Testis (tissue), 2 donors: ENCODE measurements at regions not wholly inside any gene's neighbourhood (a gene's known extent, or its start where the extent isn't known, plus 50 kb on each side); places are given as distances from the start of the nearest gene placed in this dataset.

Source experiments
- DNase-seq: peaks from one replicate; pipeline ENCODE4 v3.0.0-alpha.2; 2019
- H3K27ac ChIP-seq, 2 donors: fragments of 200-600 bp; sonication (generic); one replicate each; pipeline ENCODE4 v1.5.1; 2019
- H3K27me3 ChIP-seq: fragments of 200-600 bp; sonication (generic); one replicate; pipeline ENCODE4 v1.5.1; 2019
- H3K36me3 ChIP-seq: fragments of 200-600 bp; sonication (generic); one replicate; pipeline ENCODE4 v1.5.1; 2017; ENCODE audit warnings: low read depth; ENCODE audit errors: missing control alignments
- H3K4me1 ChIP-seq: fragments of 200-600 bp; sonication (generic); one replicate; pipeline ENCODE4 v1.5.1; 2019
- H3K4me3 ChIP-seq, 2 donors: fragments of 200-600 bp; sonication (generic); one replicate each; pipeline ENCODE4 v1.5.1; 2017 to 2019
- H3K9me3 ChIP-seq: fragments of 200-600 bp; sonication (generic); one replicate; pipeline ENCODE4 v1.5.1; 2017
- CTCF ChIP-seq, 3 experiments: fragments of 450-650 bp in 2 of 3; fragments of 200-600 bp in 1 of 3; sonication (generic) in 1 of 3; IDR thresholded peaks; one replicate each; pipeline ENCODE4 v1.5.1; 2016 to 2019; ENCODE audit warnings: antibody characterized with exemption in 3 of 3, mild to moderate bottlenecking in 2 of 3, moderate library complexity in 1 of 3
- POLR2A ChIP-seq: fragments of 450-650 bp; IDR thresholded peaks from one replicate; pipeline ENCODE4 v1.6.1; 2017; ENCODE audit warnings: antibody characterized with exemption, mild to moderate bottlenecking, moderate library complexity
- WGBS, 2 donors: methylation state at CpG; one replicate each; pipeline ENCODE4 v1.1.5; 2018; 5-methylcytosine and 5-hydroxymethylcytosine counted together
- intact Hi-C: fragments of 100-400 bp; cut with DNase I; formaldehyde crosslinking; loops from one replicate; pipeline ENCODE4 v1.15.1; 2023; ENCODE audit warnings: low total_unique reads

- H3K9me3 ChIP-seq: no peaks in the 10 kb centered on the region
- intact Hi-C loops: no loop called here
- H3K4me1 ChIP-seq: peaks cover 7% of the 10 kb centered on the region
- DNase-seq: no peak
- no peak for TF ChIP-seq CTCF (IDR thresholded peaks at IDR 0.05)
- no peak for TF ChIP-seq POLR2A
- H3K4me3 ChIP-seq: no peak overlapping the region
- H3K27ac ChIP-seq: no peak overlapping the region
- WGBS, 2 donors: 57 to 66% methylated on average over 10 of the region's 10 CpGs
- no peaks in the 10 kb centered on the region for H3K27me3 ChIP-seq
- no peaks in the 10 kb centered on the region for H3K36me3 ChIP-seq
Measured at GRCh38 chr10:128539510-128540127, 413.4 kb upstream of the MKI67 start.

GRCh38 chr10:128540128-128540762, 414.0 kb upstream of the MKI67 start:
- H3K9me3 ChIP-seq: no peaks in the 10 kb centered on the region
- TF ChIP-seq POLR2A (no peak), CTCF (IDR thresholded peaks at IDR 0.05) (no peak)
- peaks cover 7% of the 10 kb centered on the region for H3K4me1 ChIP-seq
- DNase-seq: no peak
- no peaks in the 10 kb centered on the region for H3K36me3 ChIP-seq
- intact Hi-C loops: no loop called here
- no peak overlapping the region for H3K27ac ChIP-seq
- WGBS, 2 donors: 2 to 8% methylated on average over 13 to 38 of the region's 38 CpGs
- H3K4me3 ChIP-seq: peak overlapping the region; percentile 5 to 42
- H3K27me3 ChIP-seq: no peaks in the 10 kb centered on the region

GRCh38 chr10:128540781-128541761, 414.8 kb upstream of the MKI67 start:
- TF ChIP-seq POLR2A (no peak), CTCF (IDR thresholded peaks at IDR 0.05) (no peak)
- intact Hi-C loops: no loop called here
- peaks cover 7% of the 10 kb centered on the region for H3K4me1 ChIP-seq
- H3K4me3 ChIP-seq: peak overlapping the region; percentile 5 to 42
- H3K27me3 ChIP-seq: no peaks in the 10 kb centered on the region
- no peak overlapping the region for H3K27ac ChIP-seq
- no peaks in the 10 kb centered on the region for H3K9me3 ChIP-seq
- DNase-seq: peak; percentile 44
- 3% methylated on average over 46 of the region's 46 CpGs for WGBS, 2 donors
- no peaks in the 10 kb centered on the region for H3K36me3 ChIP-seq

GRCh38 chr10:128541926-128542475, 415.8 kb upstream of the MKI67 start:
- no peaks in the 10 kb centered on the region for H3K27me3 ChIP-seq
- no peak overlapping the region for H3K4me3 ChIP-seq
- H3K9me3 ChIP-seq: no peaks in the 10 kb centered on the region
- 46 to 50% methylated on average over 2 of the region's 2 CpGs for WGBS, 2 donors
- H3K36me3 ChIP-seq: no peaks in the 10 kb centered on the region
- H3K27ac ChIP-seq: no peak overlapping the region
- no peak for DNase-seq
- peaks cover 7% of the 10 kb centered on the region for H3K4me1 ChIP-seq
- intact Hi-C loops: no loop called here
- no peak for TF ChIP-seq CTCF (IDR thresholded peaks at IDR 0.05)
- TF ChIP-seq POLR2A: no peak
